ENCODE measurements at regions not wholly inside any gene's neighbourhood (a gene's known extent, or its start where the extent isn't known, plus 50 kb on each side); places are given as distances from the start of the nearest gene placed in this dataset.

GRCh38 chr13:83214452-83214851, 667.8 kb downstream of the SLITRK1 start:
- ChIA-PET POLR2A (no interaction called here), CTCF (no interaction called here)
- H3K27ac ChIP-seq (ENCODE audit: extremely low read depth, low read depth, low read length), result no peak overlapping the region
- no peaks in the 10 kb centered on the region for H3K36me3 ChIP-seq (ENCODE audit: control insufficient read depth in 2 of 2, insufficient read depth in 1 of 2, low read length in 2 of 2)
- H3K9me3 ChIP-seq (ENCODE audit: control insufficient read depth, insufficient read depth, low read depth, low read length), result no peaks in the 10 kb centered on the region
- no peak overlapping the region for H3K4me3 ChIP-seq (ENCODE audit: low read depth, low read length)
- no peak for TF ChIP-seq ZNF391 (tag by site-specific recombination; IDR thresholded peaks at IDR 0.05; ENCODE audit: borderline replicate concordance, low read depth)
- TF ChIP-seq ZNF362 (tag by site-specific recombination; IDR thresholded peaks at IDR 0.05), result no peak
- no peak for TF ChIP-seq HOXC10 (CRISPR knock-in tag; IDR thresholded peaks at IDR 0.05)
- no peak for TF ChIP-seq ZBTB48 (tag by site-specific recombination; IDR thresholded peaks at IDR 0.05)
- TF ChIP-seq ZFP69B (tag by site-specific recombination; IDR thresholded peaks at IDR 0.05), result no peak
- TF ChIP-seq ZNF639 (tag by site-specific recombination; IDR thresholded peaks at IDR 0.05), result no peak
- TF ChIP-seq ZNF155 (tag by site-specific recombination; IDR thresholded peaks at IDR 0.05), result no peak
- no peaks in the 10 kb centered on the region for H3K4me1 ChIP-seq (ENCODE audit: control insufficient read depth, insufficient read depth, low read length)

GRCh38 chr13:83211301-83211700, 671.0 kb downstream of the SLITRK1 start:
- CTCF ChIA-PET, result no interaction called here
- Histone ChIP-seq H3K4me3 (ENCODE audit: low read depth, low read length) (no peak overlapping the region), H3K36me3 (ENCODE audit: control insufficient read depth in 2 of 2, insufficient read depth in 1 of 2, low read length in 2 of 2) (no peaks in the 10 kb centered on the region), H3K27ac (ENCODE audit: extremely low read depth, low read depth, low read length) (no peak overlapping the region), H3K9me3 (ENCODE audit: control insufficient read depth, insufficient read depth, low read depth, low read length) (no peaks in the 10 kb centered on the region), H3K4me1 (ENCODE audit: control insufficient read depth, insufficient read depth, low read length) (no peaks in the 10 kb centered on the region)
- TF ChIP-seq ZNF266 (tag by site-specific recombination; IDR thresholded peaks at IDR 0.05; ENCODE audit: low read depth), result no peak
- no peak for TF ChIP-seq ZNF610 (tag by site-specific recombination; IDR thresholded peaks at IDR 0.05; ENCODE audit: borderline replicate concordance)
- no peak for TF ChIP-seq ZNF423 (tag by site-specific recombination; IDR thresholded peaks at IDR 0.05)
- no peak for TF ChIP-seq ZNF501 (tag by site-specific recombination; IDR thresholded peaks at IDR 0.05)
- no peak for TF ChIP-seq ZFP37 (tag by site-specific recombination; IDR thresholded peaks at IDR 0.05)
- no peak for TF ChIP-seq ZNF624 (tag by site-specific recombination; IDR thresholded peaks at IDR 0.05)
- no peak for TF ChIP-seq ZNF449 (tag by site-specific recombination; IDR thresholded peaks at IDR 0.05)
- no peak for TF ChIP-seq ZNF174 (tag by site-specific recombination; IDR thresholded peaks at IDR 0.05)
- no peak for TF ChIP-seq OVOL3 (tag by site-specific recombination; IDR thresholded peaks at IDR 0.05)
- POLR2A ChIA-PET, result no interaction called here

- CTCF ChIA-PET, result no interaction called here
- Histone ChIP-seq H3K36me3 (ENCODE audit: control insufficient read depth in 2 of 2, insufficient read depth in 1 of 2, low read length in 2 of 2) (no peaks in the 10 kb centered on the region), H3K4me3 (ENCODE audit: low read depth, low read length) (no peak overlapping the region), H3K4me1 (ENCODE audit: control insufficient read depth, insufficient read depth, low read length) (no peaks in the 10 kb centered on the region), H3K27ac (ENCODE audit: extremely low read depth, low read depth, low read length) (no peak overlapping the region), H3K9me3 (ENCODE audit: control insufficient read depth, insufficient read depth, low read depth, low read length) (no peaks in the 10 kb centered on the region)
- POLR2A ChIA-PET, result no interaction called here
- TF ChIP-seq ZNF664 (tag by site-specific recombination; IDR thresholded peaks at IDR 0.05) (no peak), ZNF707 (tag by site-specific recombination; IDR thresholded peaks at IDR 0.05) (no peak), ZNF837 (tag by site-specific recombination; IDR thresholded peaks at IDR 0.05) (no peak), ZNF311 (tag by site-specific recombination; IDR thresholded peaks at IDR 0.05; ENCODE audit: borderline replicate concordance) (no peak), ZFP3 (tag by site-specific recombination; IDR thresholded peaks at IDR 0.05; ENCODE audit: low read depth) (no peak), ZNF600 (tag by site-specific recombination; IDR thresholded peaks at IDR 0.05) (no peak)
These were observed 677.4 kb downstream of the SLITRK1 start for GRCh38 chr13:83204886-83205285.
